HG02884 (cell line): ENCODE measurements at regions not wholly inside any gene's neighbourhood (a gene's known extent, or its start where the extent isn't known, plus 50 kb on each side); places are given as distances from the start of the nearest gene placed in this dataset.
"Not testable (repeated sequence)": the region's sequence is repeated elsewhere in the genome, so short reads cannot be mapped to it uniquely, and the experiment has no call there.

Experiments
- ATAC-seq: cut with Tn5 transposase; IDR thresholded peaks from one replicate; pipeline ENCODE4 v1.9.1; 2021; ENCODE audit warnings: mild to moderate bottlenecking, moderate library complexity; ENCODE audit not compliant: unreplicated experiment

- not testable (repeated sequence) for ATAC-seq
Measured at GRCh38 chrX:19229896-19230295, 107.6 kb upstream of the ADGRG2 start.

GRCh38 chrX:19237901-19238300, 105.8 kb upstream of the PDHA1 start:
- ATAC-seq, result no peak

GRCh38 chrX:19243431-19243830, 100.3 kb upstream of the PDHA1 start:
- no peak for ATAC-seq

GRCh38 chrX:19244921-19245320, 98.8 kb upstream of the PDHA1 start:
- not testable (repeated sequence) for ATAC-seq

GRCh38 chrX:19245711-19246269, 97.9 kb upstream of the PDHA1 start:
- ATAC-seq, result no peak

GRCh38 chrX:19256986-19257385, 86.7 kb upstream of the PDHA1 start:
- no peak for ATAC-seq

- not testable (repeated sequence) for ATAC-seq
Measured at GRCh38 chrX:19261026-19261425, 82.7 kb upstream of the PDHA1 start.

GRCh38 chrX:19270727-19271126, 73.0 kb upstream of the PDHA1 start:
- ATAC-seq, result no peak

- ATAC-seq, result no peak
Measured at GRCh38 chrX:19272452-19272851, 71.3 kb upstream of the PDHA1 start.

GRCh38 chrX:19280636-19281035, 63.1 kb upstream of the PDHA1 start:
- ATAC-seq, result no peak

GRCh38 chrX:19281256-19281655, 62.5 kb upstream of the PDHA1 start:
- ATAC-seq, result no peak

GRCh38 chrX:19283597-19284339, 60.0 kb upstream of the PDHA1 start:
- ATAC-seq, result no peak

GRCh38 chrX:19285857-19286256, 57.9 kb upstream of the PDHA1 start:
- no peak for ATAC-seq

- ATAC-seq, result no peak
Measured at GRCh38 chrX:19291086-19291485, 52.6 kb upstream of the PDHA1 start.

GRCh38 chrX:19293606-19294325, 50.0 kb upstream of the PDHA1 start:
- no peak for ATAC-seq
